Epithelial cell of proximal tubule (primary cell): ENCODE measurements at regions not wholly inside any gene's neighbourhood (a gene's known extent, or its start where the extent isn't known, plus 50 kb on each side); places are given as distances from the start of the nearest gene placed in this dataset.
A peak's percentile ranks its signal among the peaks of the same experiment; 100 is the strongest.

Source experiments
- DNase-seq: peaks from one replicate; pipeline ENCODE4 v3.0.0-alpha.2; 2011; ENCODE audit warnings: low read depth
- H3K4me3 ChIP-seq: 2 replicates; pipeline ENCODE4 v1.5.1; 2011; ENCODE audit warnings: low read depth, mild to moderate bottlenecking, low read length
- CTCF ChIP-seq: conservative IDR thresholded peaks from 2 replicates; pipeline ENCODE4 v1.5.1; 2012; ENCODE audit warnings: low read depth, mild to moderate bottlenecking, low read length

GRCh38 chr21:35924714-35925301 is 135.5 kb downstream of the SETD4 start:
- TF ChIP-seq CTCF: no peak
- no peak overlapping the region for H3K4me3 ChIP-seq
- peak; percentile 65 for DNase-seq

GRCh38 chr21:35923971-35924370 is 136.4 kb downstream of the SETD4 start:
- no peak for TF ChIP-seq CTCF
- no peak overlapping the region for H3K4me3 ChIP-seq
- DNase-seq: no peak

- H3K4me3 ChIP-seq: no peak overlapping the region
- TF ChIP-seq CTCF: no peak
- no peak for DNase-seq
These were observed 137.7 kb downstream of the SETD4 start for GRCh38 chr21:35922618-35923017.

- DNase-seq: no peak
- no peak overlapping the region for H3K4me3 ChIP-seq
- TF ChIP-seq CTCF: no peak
These were observed 138.9 kb downstream of the SETD4 start for GRCh38 chr21:35921471-35921870.

GRCh38 chr21:35920436-35920835 is 139.9 kb downstream of the SETD4 start:
- DNase-seq: no peak
- H3K4me3 ChIP-seq: no peak overlapping the region
- no peak for TF ChIP-seq CTCF

- H3K4me3 ChIP-seq: no peak overlapping the region
- no peak for DNase-seq
- no peak for TF ChIP-seq CTCF
These were observed 145.3 kb downstream of the SETD4 start for GRCh38 chr21:35915030-35915429.

- H3K4me3 ChIP-seq: no peak overlapping the region
- DNase-seq: no peak
- TF ChIP-seq CTCF: no peak
These were observed 148.7 kb downstream of the SETD4 start for GRCh38 chr21:35911412-35912191.
